ENCODE measurements at regions not wholly inside any gene's neighbourhood (a gene's known extent, or its start where the extent isn't known, plus 50 kb on each side); places are given as distances from the start of the nearest gene placed in this dataset.

DNA sequence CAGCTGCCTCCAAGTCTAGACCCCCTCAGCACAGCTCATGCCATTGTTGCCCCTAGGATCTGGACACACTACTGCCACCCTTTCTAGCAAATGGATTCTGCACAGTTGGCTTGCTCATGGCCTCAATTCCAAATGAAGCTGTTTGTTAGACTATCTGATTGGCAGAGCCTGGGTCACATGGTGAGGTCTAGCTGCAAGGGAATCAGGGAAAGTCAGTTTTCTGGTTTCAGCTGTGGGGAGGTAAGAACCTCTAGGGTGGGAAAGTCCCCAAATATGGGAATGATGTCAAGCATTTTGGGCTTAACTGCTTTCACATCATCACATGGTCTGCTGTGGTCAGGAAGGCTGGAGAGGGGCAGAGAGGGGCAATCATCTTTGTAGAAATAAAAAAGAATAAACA, 150.4 kb upstream of the ITGA6 start:
- Histone ChIP-seq H2AFZ (no peak overlapping the region), H3K9me3 (ENCODE audit: low read depth) (no peaks in the 10 kb centered on the region), H3K4me1 (ENCODE audit: insufficient read depth) (no peaks in the 10 kb centered on the region), H3K79me2 (no peaks in the 10 kb centered on the region), H3K4me2 (no peak overlapping the region), H3K9me2 (replicated peaks; ENCODE audit: insufficient read depth) (no peaks in the 10 kb centered on the region), H4K20me1 (ENCODE audit: insufficient read depth, poor library complexity, severe bottlenecking) (no peaks in the 10 kb centered on the region), H3K27ac (no peak overlapping the region), H3K27me3 (no peaks in the 10 kb centered on the region), H3K36me3 (replicated peaks; ENCODE audit: insufficient read depth, low read depth) (no peaks in the 10 kb centered on the region), H3K4me3 (no peak overlapping the region)
- DNase-seq (ENCODE audit: low spot score): no peak
- TF ChIP-seq EZH2 (IDR thresholded peaks at IDR 0.05; ENCODE audit: borderline replicate concordance) (no peak), EZH2phosphoT487 (IDR thresholded peaks at IDR 0.05; ENCODE audit: low read depth, severe bottlenecking, unreplicated experiment) (no peak)
- TF ChIP-seq, protein P1, sequence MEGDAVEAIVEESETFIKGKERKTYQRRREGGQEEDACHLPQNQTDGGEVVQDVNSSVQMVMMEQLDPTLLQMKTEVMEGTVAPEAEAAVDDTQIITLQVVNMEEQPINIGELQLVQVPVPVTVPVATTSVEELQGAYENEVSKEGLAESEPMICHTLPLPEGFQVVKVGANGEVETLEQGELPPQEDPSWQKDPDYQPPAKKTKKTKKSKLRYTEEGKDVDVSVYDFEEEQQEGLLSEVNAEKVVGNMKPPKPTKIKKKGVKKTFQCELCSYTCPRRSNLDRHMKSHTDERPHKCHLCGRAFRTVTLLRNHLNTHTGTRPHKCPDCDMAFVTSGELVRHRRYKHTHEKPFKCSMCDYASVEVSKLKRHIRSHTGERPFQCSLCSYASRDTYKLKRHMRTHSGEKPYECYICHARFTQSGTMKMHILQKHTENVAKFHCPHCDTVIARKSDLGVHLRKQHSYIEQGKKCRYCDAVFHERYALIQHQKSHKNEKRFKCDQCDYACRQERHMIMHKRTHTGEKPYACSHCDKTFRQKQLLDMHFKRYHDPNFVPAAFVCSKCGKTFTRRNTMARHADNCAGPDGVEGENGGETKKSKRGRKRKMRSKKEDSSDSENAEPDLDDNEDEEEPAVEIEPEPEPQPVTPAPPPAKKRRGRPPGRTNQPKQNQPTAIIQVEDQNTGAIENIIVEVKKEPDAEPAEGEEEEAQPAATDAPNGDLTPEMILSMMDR (IDR thresholded peaks at IDR 0.05; ENCODE audit: poor library complexity): no peak

DNA sequence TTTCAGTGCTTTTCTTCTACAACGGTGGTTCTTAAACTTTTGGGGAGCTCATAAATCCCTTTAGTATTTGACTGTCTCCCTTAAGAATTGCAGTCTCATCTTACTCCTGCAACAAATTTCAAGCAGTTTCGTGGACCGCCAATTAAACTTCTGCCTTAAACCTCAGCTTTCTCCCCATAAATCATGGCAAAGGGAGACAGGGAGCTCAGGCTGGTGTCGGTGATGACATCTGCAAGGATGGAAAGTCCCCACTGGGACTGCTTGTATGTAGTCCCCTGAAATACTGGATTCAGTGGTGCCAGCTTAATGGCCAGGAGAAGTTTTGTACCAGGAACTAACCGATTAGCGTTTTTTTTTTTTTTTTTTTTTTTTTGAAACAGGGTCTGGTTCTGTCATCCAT, 148.7 kb upstream of the ITGA6 start:
- no peaks in the 10 kb centered on the region for H3K36me3 ChIP-seq (replicated peaks; ENCODE audit: insufficient read depth, low read depth)
- H3K4me1 ChIP-seq (ENCODE audit: insufficient read depth): no peaks in the 10 kb centered on the region
- no peaks in the 10 kb centered on the region for H3K27me3 ChIP-seq
- no peaks in the 10 kb centered on the region for H3K9me3 ChIP-seq (ENCODE audit: low read depth)
- TF ChIP-seq, protein P1 (IDR thresholded peaks at IDR 0.05; ENCODE audit: poor library complexity): no peak
- TF ChIP-seq EZH2phosphoT487 (IDR thresholded peaks at IDR 0.05; ENCODE audit: low read depth, severe bottlenecking, unreplicated experiment) (no peak), EZH2 (IDR thresholded peaks at IDR 0.05; ENCODE audit: borderline replicate concordance) (no peak)
- no peaks in the 10 kb centered on the region for H4K20me1 ChIP-seq (ENCODE audit: insufficient read depth, poor library complexity, severe bottlenecking)
- H3K4me3 ChIP-seq: no peak overlapping the region
- no peak overlapping the region for H3K27ac ChIP-seq
- H3K9me2 ChIP-seq (replicated peaks; ENCODE audit: insufficient read depth): no peaks in the 10 kb centered on the region
- no peak overlapping the region for H3K4me2 ChIP-seq
- no peak overlapping the region for H2AFZ ChIP-seq
- WGBS (ENCODE audit: low lambda C conversion rate, missing lambda C conversion rate): 81% methylated on average over 6 of the region's 6 CpGs
- no peaks in the 10 kb centered on the region for H3K79me2 ChIP-seq
- DNase-seq (ENCODE audit: low spot score): no peak

DNA sequence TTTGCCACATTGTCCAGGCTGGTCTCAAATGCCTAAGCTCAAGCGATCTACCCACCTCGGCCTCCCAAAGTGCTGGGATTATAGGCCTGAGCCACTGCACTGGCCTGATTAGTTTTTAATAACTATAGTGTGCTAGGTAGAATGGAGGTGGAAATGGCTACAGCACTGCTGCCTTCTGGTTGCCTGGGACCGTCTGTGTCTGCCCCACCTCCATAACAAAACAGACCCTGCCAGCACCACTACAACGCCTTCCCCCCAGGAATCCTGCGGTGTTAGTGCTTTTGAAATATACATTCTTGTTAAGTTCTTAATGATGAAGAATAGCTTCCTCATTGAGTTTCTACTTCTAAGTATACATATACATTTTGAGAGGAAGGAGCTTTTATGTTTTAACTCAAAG, 148.2 kb upstream of the ITGA6 start:
- no peaks in the 10 kb centered on the region for H3K36me3 ChIP-seq (replicated peaks; ENCODE audit: insufficient read depth, low read depth)
- H3K79me2 ChIP-seq: no peaks in the 10 kb centered on the region
- no peak for DNase-seq (ENCODE audit: low spot score)
- no peak overlapping the region for H3K4me2 ChIP-seq
- H3K4me1 ChIP-seq (ENCODE audit: insufficient read depth): no peaks in the 10 kb centered on the region
- H3K27ac ChIP-seq: no peak overlapping the region
- no peaks in the 10 kb centered on the region for H3K27me3 ChIP-seq
- no peaks in the 10 kb centered on the region for H3K9me3 ChIP-seq (ENCODE audit: low read depth)
- WGBS (ENCODE audit: low lambda C conversion rate, missing lambda C conversion rate): 83% methylated on average over 5 of the region's 5 CpGs
- H3K4me3 ChIP-seq: no peak overlapping the region
- H2AFZ ChIP-seq: no peak overlapping the region
- H4K20me1 ChIP-seq (ENCODE audit: insufficient read depth, poor library complexity, severe bottlenecking): no peaks in the 10 kb centered on the region
- no peak for TF ChIP-seq EZH2 (IDR thresholded peaks at IDR 0.05; ENCODE audit: borderline replicate concordance)
- TF ChIP-seq, protein P1 (IDR thresholded peaks at IDR 0.05; ENCODE audit: poor library complexity): no peak
- TF ChIP-seq EZH2phosphoT487 (IDR thresholded peaks at IDR 0.05; ENCODE audit: low read depth, severe bottlenecking, unreplicated experiment): no peak
- H3K9me2 ChIP-seq (replicated peaks; ENCODE audit: insufficient read depth): no peaks in the 10 kb centered on the region

DNA sequence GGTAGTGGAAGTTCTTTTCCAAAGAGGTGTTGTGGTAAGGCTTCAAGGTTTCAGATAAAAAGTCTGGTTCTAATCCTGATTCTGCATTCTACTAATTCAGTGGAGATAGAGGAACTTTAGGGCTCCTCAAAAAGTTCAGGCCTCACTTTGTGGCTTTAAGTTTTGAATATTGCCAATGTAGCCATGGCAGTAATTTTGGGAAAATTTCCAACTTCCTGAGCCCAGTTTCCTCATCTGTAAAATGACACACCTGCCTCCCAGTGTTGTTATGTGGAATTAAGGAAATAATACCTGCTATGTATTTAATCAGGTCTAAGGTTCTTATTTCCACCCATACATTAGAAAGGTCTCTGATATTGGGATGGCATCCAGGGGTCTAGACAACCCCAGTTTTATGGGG, 147.6 kb upstream of the ITGA6 start:
- no peak for DNase-seq (ENCODE audit: low spot score)
- Histone ChIP-seq H3K36me3 (replicated peaks; ENCODE audit: insufficient read depth, low read depth) (no peaks in the 10 kb centered on the region), H2AFZ (no peak overlapping the region), H3K9me2 (replicated peaks; ENCODE audit: insufficient read depth) (no peaks in the 10 kb centered on the region), H4K20me1 (ENCODE audit: insufficient read depth, poor library complexity, severe bottlenecking) (no peaks in the 10 kb centered on the region), H3K9me3 (ENCODE audit: low read depth) (no peaks in the 10 kb centered on the region), H3K4me1 (ENCODE audit: insufficient read depth) (peaks cover 4% of the 10 kb centered on the region), H3K27me3 (no peaks in the 10 kb centered on the region), H3K4me3 (no peak overlapping the region), H3K4me2 (no peak overlapping the region), H3K27ac (no peak overlapping the region), H3K79me2 (no peaks in the 10 kb centered on the region)
- TF ChIP-seq EZH2 (IDR thresholded peaks at IDR 0.05; ENCODE audit: borderline replicate concordance) (no peak), EZH2phosphoT487 (IDR thresholded peaks at IDR 0.05; ENCODE audit: low read depth, severe bottlenecking, unreplicated experiment) (no peak)
- TF ChIP-seq, protein P1 (IDR thresholded peaks at IDR 0.05; ENCODE audit: poor library complexity): no peak
